Neural cell (in vitro differentiated cells): ENCODE measurements at regions not wholly inside any gene's neighbourhood (a gene's known extent, or its start where the extent isn't known, plus 50 kb on each side); places are given as distances from the start of the nearest gene placed in this dataset.

ENCODE experiments used
- H2AFZ ChIP-seq: fragments of 200-600, 300-800 bp; sonication (generic), shearing (Covaris generic); 2 replicates; pipeline ENCODE4 v1.6.0; 2014; ENCODE audit warnings: low read depth, mild to moderate bottlenecking, antibody characterized with exemption, low read length, moderate library complexity
- H3F3A ChIP-seq: fragments of 200-600 bp; shearing (Covaris generic); 2 replicates; pipeline ENCODE4 v1.6.1; 2016; ENCODE audit warnings: mild to moderate bottlenecking, moderate library complexity, mixed read lengths, antibody characterized with exemption, low read length; ENCODE audit not compliant: insufficient read depth, poor library complexity, severe bottlenecking
- H3K27ac ChIP-seq: fragments of 200-600, 300-800 bp; sonication (generic), shearing (Covaris generic); 2 replicates; pipeline ENCODE4 v1.5.1; 2014; ENCODE audit warnings: mild to moderate bottlenecking, low read length, moderate library complexity
- H3K27me3 ChIP-seq: fragments of 300-800, 200-600 bp; sonication (generic), shearing (Covaris generic); 2 replicates; pipeline ENCODE4 v1.6.0; 2014; ENCODE audit warnings: mild to moderate bottlenecking, low read depth, low read length, moderate library complexity; ENCODE audit not compliant: insufficient read depth
- H3K36me3 ChIP-seq: fragments of 300-800, 200-600 bp; sonication (generic), shearing (Covaris generic); 2 replicates; pipeline ENCODE4 v1.5.1; 2014; ENCODE audit warnings: mild to moderate bottlenecking, antibody characterized with exemption, low read length, moderate library complexity; ENCODE audit not compliant: insufficient read depth
- H3K4me2 ChIP-seq: fragments of 300-800, 200-600 bp; sonication (generic), shearing (Covaris generic); 2 replicates; pipeline ENCODE4 v1.6.0; 2014; ENCODE audit warnings: mild to moderate bottlenecking, low read length
- H3K4me3 ChIP-seq: fragments of 300-800, 200-600 bp; sonication (generic), shearing (Covaris generic); 2 replicates; pipeline ENCODE4 v1.5.1; 2014; ENCODE audit warnings: mild to moderate bottlenecking, low read length, moderate library complexity
- H3K79me2 ChIP-seq: fragments of 200-600 bp; shearing (Covaris generic); replicated peaks from 2 replicates; pipeline ENCODE4 v1.6.0; 2014; ENCODE audit warnings: mild to moderate bottlenecking, low read length, moderate library complexity; ENCODE audit not compliant: insufficient read depth
- H3K9ac ChIP-seq: fragments of 300-800, 200-600 bp; sonication (generic), shearing (Covaris generic); 2 replicates; pipeline ENCODE4 v1.6.1; 2016; ENCODE audit warnings: mild to moderate bottlenecking, low read length, mixed read lengths
- H3K9me2 ChIP-seq: fragments of 200-600 bp; shearing (Covaris generic); 2 replicates; pipeline ENCODE4 v1.6.1; 2016; ENCODE audit warnings: mild to moderate bottlenecking, low read length, mixed read lengths; ENCODE audit not compliant: insufficient read depth
- H3K9me3 ChIP-seq: fragments of 200-600, 300-800 bp; sonication (generic), shearing (Covaris generic); 2 replicates; pipeline ENCODE4 v1.6.1; 2016; ENCODE audit warnings: mild to moderate bottlenecking, mixed run types, low read length, moderate library complexity, mixed read lengths
- H4K20me1 ChIP-seq: fragments of 200-600 bp; shearing (Covaris generic); 2 replicates; pipeline ENCODE4 v1.6.1; 2016; ENCODE audit warnings: mild to moderate bottlenecking, mixed run types; ENCODE audit not compliant: insufficient read depth
- EP300 ChIP-seq: fragments of 450-650 bp; conservative IDR thresholded peaks from 2 replicates; pipeline ENCODE4 v1.6.1; 2014; ENCODE audit warnings: antibody characterized with exemption, mild to moderate bottlenecking, moderate library complexity; ENCODE audit not compliant: poor library complexity, severe bottlenecking
- EZH2 ChIP-seq: fragments of 200-600, 300-800 bp; shearing (Covaris generic), sonication (generic); IDR thresholded peaks from 2 replicates; pipeline ENCODE4 v1.6.1; 2014; ENCODE audit warnings: antibody characterized with exemption, low read length, borderline replicate concordance, mild to moderate bottlenecking; ENCODE audit not compliant: insufficient read depth, poor library complexity, severe bottlenecking
- MXI1 ChIP-seq: fragments of 450-650 bp; conservative IDR thresholded peaks from 2 replicates; pipeline ENCODE4 v1.6.1; 2014; ENCODE audit warnings: antibody characterized with exemption, mild to moderate bottlenecking; ENCODE audit not compliant: poor library complexity, severe bottlenecking
- POLR2AphosphoS5 ChIP-seq: IDR thresholded peaks from 2 replicates; pipeline ENCODE4 v1.6.1; 2012
- RAD21 ChIP-seq: fragments of 450-650 bp; conservative IDR thresholded peaks from 2 replicates; pipeline ENCODE4 v1.6.1; 2014; ENCODE audit warnings: antibody characterized with exemption, mild to moderate bottlenecking, moderate library complexity
- SMC3 ChIP-seq: fragments of 450-650 bp; conservative IDR thresholded peaks from 2 replicates; pipeline ENCODE4 v1.6.1; 2014; ENCODE audit warnings: antibody characterized with exemption, mild to moderate bottlenecking, moderate library complexity; ENCODE audit not compliant: poor library complexity
- TAF1 ChIP-seq: IDR thresholded peaks from 2 replicates; pipeline ENCODE4 v1.6.1; 2012; ENCODE audit warnings: low read depth
- TF ChIP-seq, protein P1 (sequence below): fragments of 450-650 bp; IDR thresholded peaks from 2 replicates; pipeline ENCODE4 v1.5.1; 2014; ENCODE audit warnings: antibody characterized with exemption, mild to moderate bottlenecking, moderate library complexity; ENCODE audit not compliant: poor library complexity, severe bottlenecking
- TF ChIP-seq, protein P2 (sequence below): IDR thresholded peaks from 2 replicates; pipeline ENCODE4 v1.6.1; 2012; ENCODE audit warnings: borderline replicate concordance

DNA sequence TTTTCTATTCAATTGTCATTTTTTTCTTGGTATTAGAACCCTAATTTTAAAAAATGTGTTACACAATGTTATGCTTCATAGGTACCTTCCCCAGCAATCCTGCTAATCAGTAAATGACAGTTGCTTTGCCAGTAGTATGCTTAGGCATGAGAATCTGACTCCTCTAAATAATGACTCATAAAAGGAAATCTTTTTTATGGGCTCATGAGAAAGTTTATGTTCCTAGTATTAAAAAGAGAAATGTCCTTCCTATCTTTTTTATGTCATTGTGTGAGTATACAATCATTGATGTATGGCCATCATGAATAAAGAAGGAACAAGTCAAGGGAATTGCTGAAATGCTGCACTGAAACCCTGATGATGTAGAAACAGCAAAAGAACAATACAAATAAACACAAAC is 1237.7 kb upstream of the PCDH20 start:
- H3K27ac ChIP-seq = no peak overlapping the region
- H2AFZ ChIP-seq = no peak overlapping the region
- H3F3A ChIP-seq = no peaks in the 10 kb centered on the region
- H3K9me3 ChIP-seq = no peaks in the 10 kb centered on the region
- H3K9me2 ChIP-seq = no peaks in the 10 kb centered on the region
- no peak overlapping the region for H3K4me2 ChIP-seq
- TF ChIP-seq EP300 (no peak), TAF1 (no peak), EZH2 (no peak), MXI1 (no peak), SMC3 (no peak), RAD21 (no peak), POLR2AphosphoS5 (no peak)
- TF ChIP-seq, protein P1, sequence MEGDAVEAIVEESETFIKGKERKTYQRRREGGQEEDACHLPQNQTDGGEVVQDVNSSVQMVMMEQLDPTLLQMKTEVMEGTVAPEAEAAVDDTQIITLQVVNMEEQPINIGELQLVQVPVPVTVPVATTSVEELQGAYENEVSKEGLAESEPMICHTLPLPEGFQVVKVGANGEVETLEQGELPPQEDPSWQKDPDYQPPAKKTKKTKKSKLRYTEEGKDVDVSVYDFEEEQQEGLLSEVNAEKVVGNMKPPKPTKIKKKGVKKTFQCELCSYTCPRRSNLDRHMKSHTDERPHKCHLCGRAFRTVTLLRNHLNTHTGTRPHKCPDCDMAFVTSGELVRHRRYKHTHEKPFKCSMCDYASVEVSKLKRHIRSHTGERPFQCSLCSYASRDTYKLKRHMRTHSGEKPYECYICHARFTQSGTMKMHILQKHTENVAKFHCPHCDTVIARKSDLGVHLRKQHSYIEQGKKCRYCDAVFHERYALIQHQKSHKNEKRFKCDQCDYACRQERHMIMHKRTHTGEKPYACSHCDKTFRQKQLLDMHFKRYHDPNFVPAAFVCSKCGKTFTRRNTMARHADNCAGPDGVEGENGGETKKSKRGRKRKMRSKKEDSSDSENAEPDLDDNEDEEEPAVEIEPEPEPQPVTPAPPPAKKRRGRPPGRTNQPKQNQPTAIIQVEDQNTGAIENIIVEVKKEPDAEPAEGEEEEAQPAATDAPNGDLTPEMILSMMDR = no peak
- TF ChIP-seq, protein P2, sequence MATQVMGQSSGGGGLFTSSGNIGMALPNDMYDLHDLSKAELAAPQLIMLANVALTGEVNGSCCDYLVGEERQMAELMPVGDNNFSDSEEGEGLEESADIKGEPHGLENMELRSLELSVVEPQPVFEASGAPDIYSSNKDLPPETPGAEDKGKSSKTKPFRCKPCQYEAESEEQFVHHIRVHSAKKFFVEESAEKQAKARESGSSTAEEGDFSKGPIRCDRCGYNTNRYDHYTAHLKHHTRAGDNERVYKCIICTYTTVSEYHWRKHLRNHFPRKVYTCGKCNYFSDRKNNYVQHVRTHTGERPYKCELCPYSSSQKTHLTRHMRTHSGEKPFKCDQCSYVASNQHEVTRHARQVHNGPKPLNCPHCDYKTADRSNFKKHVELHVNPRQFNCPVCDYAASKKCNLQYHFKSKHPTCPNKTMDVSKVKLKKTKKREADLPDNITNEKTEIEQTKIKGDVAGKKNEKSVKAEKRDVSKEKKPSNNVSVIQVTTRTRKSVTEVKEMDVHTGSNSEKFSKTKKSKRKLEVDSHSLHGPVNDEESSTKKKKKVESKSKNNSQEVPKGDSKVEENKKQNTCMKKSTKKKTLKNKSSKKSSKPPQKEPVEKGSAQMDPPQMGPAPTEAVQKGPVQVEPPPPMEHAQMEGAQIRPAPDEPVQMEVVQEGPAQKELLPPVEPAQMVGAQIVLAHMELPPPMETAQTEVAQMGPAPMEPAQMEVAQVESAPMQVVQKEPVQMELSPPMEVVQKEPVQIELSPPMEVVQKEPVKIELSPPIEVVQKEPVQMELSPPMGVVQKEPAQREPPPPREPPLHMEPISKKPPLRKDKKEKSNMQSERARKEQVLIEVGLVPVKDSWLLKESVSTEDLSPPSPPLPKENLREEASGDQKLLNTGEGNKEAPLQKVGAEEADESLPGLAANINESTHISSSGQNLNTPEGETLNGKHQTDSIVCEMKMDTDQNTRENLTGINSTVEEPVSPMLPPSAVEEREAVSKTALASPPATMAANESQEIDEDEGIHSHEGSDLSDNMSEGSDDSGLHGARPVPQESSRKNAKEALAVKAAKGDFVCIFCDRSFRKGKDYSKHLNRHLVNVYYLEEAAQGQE = no peak
- H3K79me2 ChIP-seq = no peaks in the 10 kb centered on the region
- no peak overlapping the region for H3K4me3 ChIP-seq
- no peaks in the 10 kb centered on the region for H3K36me3 ChIP-seq
- H3K9ac ChIP-seq = no peak overlapping the region
- no peaks in the 10 kb centered on the region for H3K27me3 ChIP-seq
- H4K20me1 ChIP-seq = no peaks in the 10 kb centered on the region

DNA sequence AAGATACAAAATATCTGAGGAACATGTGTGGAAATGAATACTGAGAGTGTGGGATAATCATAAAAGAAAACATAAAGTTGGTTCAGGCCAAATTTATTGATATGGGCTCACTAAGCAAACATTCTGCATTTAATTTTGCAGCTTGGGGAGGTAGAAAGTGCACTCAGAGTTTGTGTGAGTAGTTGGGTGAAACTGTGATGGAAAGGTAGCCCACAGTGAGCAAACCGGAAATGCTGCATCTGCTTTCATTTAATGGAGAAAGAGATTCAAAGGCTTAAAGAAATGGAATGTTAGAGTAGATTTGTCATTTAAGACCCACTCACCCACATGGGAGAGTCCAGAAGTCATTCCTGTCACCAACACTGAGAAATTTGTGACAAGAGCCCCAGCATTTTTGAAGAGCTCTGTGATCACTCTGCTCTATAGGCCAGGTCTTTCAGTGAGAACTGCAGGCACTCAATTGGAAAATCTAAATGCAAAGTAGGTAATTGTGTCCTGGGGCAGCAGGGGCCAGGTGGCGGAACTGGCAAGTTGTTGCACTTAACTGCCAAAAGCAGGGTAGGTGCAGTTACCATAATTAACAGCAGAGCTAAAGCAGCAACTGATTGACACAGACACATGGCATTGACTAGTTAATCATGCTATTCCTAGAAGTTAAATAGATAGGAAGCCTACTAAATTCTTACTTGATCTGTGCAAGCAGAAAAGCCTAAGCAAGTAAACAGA is 1228.3 kb upstream of the PCDH20 start:
- no peaks in the 10 kb centered on the region for H3K79me2 ChIP-seq
- H3K9me2 ChIP-seq = no peaks in the 10 kb centered on the region
- H4K20me1 ChIP-seq = no peaks in the 10 kb centered on the region
- no peak overlapping the region for H3K27ac ChIP-seq
- no peak overlapping the region for H2AFZ ChIP-seq
- H3K9ac ChIP-seq = no peak overlapping the region
- H3K4me3 ChIP-seq = no peak overlapping the region
- H3K9me3 ChIP-seq = no peaks in the 10 kb centered on the region
- H3K4me2 ChIP-seq = no peak overlapping the region
- TF ChIP-seq EP300 (no peak), TAF1 (no peak), SMC3 (no peak), EZH2 (no peak), MXI1 (no peak), RAD21 (no peak), POLR2AphosphoS5 (no peak)
- TF ChIP-seq, protein P1 = no peak
- TF ChIP-seq, protein P2 = no peak
- no peaks in the 10 kb centered on the region for H3K27me3 ChIP-seq
- no peaks in the 10 kb centered on the region for H3K36me3 ChIP-seq
- no peaks in the 10 kb centered on the region for H3F3A ChIP-seq
